OCI-LY3 (cell line): ENCODE measurements at regions not wholly inside any gene's neighbourhood (a gene's known extent, or its start where the extent isn't known, plus 50 kb on each side); places are given as distances from the start of the nearest gene placed in this dataset.

Source experiments
- H2AFZ ChIP-seq: fragments of 200-600, 300-600 bp; shearing (Covaris generic); 2 replicates; pipeline ENCODE4 v1.6.0; 2014; ENCODE audit warnings: antibody characterized with exemption, low read depth, low read length
- H3K27ac ChIP-seq: fragments of 200-600, 300-600 bp; sonication (generic); 2 replicates; pipeline ENCODE4 v1.5.1; 2014; ENCODE audit warnings: mild to moderate bottlenecking, low read length, moderate library complexity, mixed read lengths
- H3K27me3 ChIP-seq: fragments of 200-600, 300-600 bp; sonication (generic); 2 replicates; pipeline ENCODE4 v1.6.1; 2014; ENCODE audit warnings: low read depth, low read length, mixed read lengths
- H3K36me3 ChIP-seq: fragments of 200-600, 300-600 bp; sonication (generic); replicated peaks from 2 replicates; pipeline ENCODE3; 2014; ENCODE audit warnings: low read depth, low read length, mixed read lengths
- H3K4me1 ChIP-seq: fragments of 300-600, 200-600 bp; sonication (generic); 2 replicates; pipeline ENCODE4 v1.6.1; 2014; ENCODE audit warnings: low read length, mixed read lengths
- H3K4me2 ChIP-seq: fragments of 200-600, 300-600 bp; sonication (generic); 2 replicates; pipeline ENCODE4 v1.6.1; 2014; ENCODE audit warnings: low read length, mixed read lengths
- H3K4me3 ChIP-seq: fragments of 300-600, 200-600 bp; sonication (generic); 2 replicates; pipeline ENCODE4 v1.5.1; 2014; ENCODE audit warnings: antibody characterized with exemption, mild to moderate bottlenecking, low read length, moderate library complexity
- H3K79me2 ChIP-seq: fragments of 300-600, 200-600 bp; shearing (Covaris generic); 2 replicates; pipeline ENCODE4 v1.6.1; 2014; ENCODE audit warnings: mild to moderate bottlenecking, low read length, mixed read lengths
- H3K9ac ChIP-seq: fragments of 300-600, 200-600 bp; shearing (Covaris generic); 2 replicates; pipeline ENCODE4 v1.6.0; 2014; ENCODE audit warnings: mild to moderate bottlenecking, low read length, moderate library complexity
- H3K9me3 ChIP-seq: fragments of 200-600, 300-600 bp; shearing (Covaris generic); 2 replicates; pipeline ENCODE4 v1.6.1; 2014; ENCODE audit warnings: low read length, mixed read lengths; ENCODE audit not compliant: insufficient read depth
- H4K20me1 ChIP-seq: fragments of 200-600, 300-600 bp; sonication (generic); 2 replicates; pipeline ENCODE4 v1.6.1; 2016; ENCODE audit warnings: low read length, mixed read lengths; ENCODE audit not compliant: insufficient read depth
- CTCF ChIP-seq: fragments of 200-600, 300-600 bp; sonication (generic); IDR thresholded peaks from 2 replicates; pipeline ENCODE4 v1.5.1; 2014; ENCODE audit warnings: antibody characterized with exemption, low read length, low read depth
- EZH2phosphoT487 ChIP-seq: fragments of 200-600 bp; shearing (Covaris generic); IDR thresholded peaks from 2 replicates; pipeline ENCODE4 v1.6.1; 2018; ENCODE audit warnings: antibody characterized with exemption, mixed run types, low read depth

GRCh38 chr9:109934136-109934856, 154.3 kb downstream of the PALM2AKAP2 start:
- TF ChIP-seq CTCF (no peak), EZH2phosphoT487 (no peak)
- no peak overlapping the region for H3K4me2 ChIP-seq

GRCh38 chr9:109934857-109935215, 154.8 kb downstream of the PALM2AKAP2 start:
- no peaks in the 10 kb centered on the region for H4K20me1 ChIP-seq
- H3K79me2 ChIP-seq: no peaks in the 10 kb centered on the region
- H3K36me3 ChIP-seq: no peaks in the 10 kb centered on the region
- H2AFZ ChIP-seq: no peak overlapping the region
- no peaks in the 10 kb centered on the region for H3K9me3 ChIP-seq
- peak overlapping the region; percentile 71; the same call in 1 of the 2 replicates for H3K27ac ChIP-seq
- H3K4me1 ChIP-seq: peaks cover 26% of the 10 kb centered on the region
- no peak for TF ChIP-seq EZH2phosphoT487
- no peak for TF ChIP-seq CTCF
- H3K4me2 ChIP-seq: no peak overlapping the region
- no peak overlapping the region for H3K9ac ChIP-seq
- no peaks in the 10 kb centered on the region for H3K27me3 ChIP-seq
- no peak overlapping the region for H3K4me3 ChIP-seq

More at GRCh38 chr9:109934136-109934856, 154.3 kb downstream of the PALM2AKAP2 start:
- Histone ChIP-seq H3K79me2 (no peaks in the 10 kb centered on the region), H3K4me3 (no peak overlapping the region), H3K36me3 (no peaks in the 10 kb centered on the region), H3K9ac (no peak overlapping the region), H3K27ac (no peak overlapping the region), H3K4me1 (peaks cover 26% of the 10 kb centered on the region), H3K9me3 (no peaks in the 10 kb centered on the region), H4K20me1 (no peaks in the 10 kb centered on the region), H3K27me3 (no peaks in the 10 kb centered on the region), H2AFZ (no peak overlapping the region)

- peaks cover 26% of the 10 kb centered on the region for H3K4me1 ChIP-seq
- no peak for TF ChIP-seq CTCF
- no peak for TF ChIP-seq EZH2phosphoT487
- no peaks in the 10 kb centered on the region for H3K79me2 ChIP-seq
- H3K36me3 ChIP-seq: no peaks in the 10 kb centered on the region
- peak overlapping the region; percentile 73 for H3K4me2 ChIP-seq
- H3K4me3 ChIP-seq: peak overlapping the region; percentile 25
- no peaks in the 10 kb centered on the region for H3K9me3 ChIP-seq
- no peaks in the 10 kb centered on the region for H4K20me1 ChIP-seq
- H3K9ac ChIP-seq: peak overlapping the region; percentile 27; the same call in 1 of the 2 replicates
- no peaks in the 10 kb centered on the region for H3K27me3 ChIP-seq
- peak overlapping the region; percentile 74; the same call in 1 of the 2 replicates for H2AFZ ChIP-seq
- peak overlapping the region; percentile 71 for H3K27ac ChIP-seq
These were observed 155.5 kb downstream of the PALM2AKAP2 start for GRCh38 chr9:109935406-109936087.

DNA sequence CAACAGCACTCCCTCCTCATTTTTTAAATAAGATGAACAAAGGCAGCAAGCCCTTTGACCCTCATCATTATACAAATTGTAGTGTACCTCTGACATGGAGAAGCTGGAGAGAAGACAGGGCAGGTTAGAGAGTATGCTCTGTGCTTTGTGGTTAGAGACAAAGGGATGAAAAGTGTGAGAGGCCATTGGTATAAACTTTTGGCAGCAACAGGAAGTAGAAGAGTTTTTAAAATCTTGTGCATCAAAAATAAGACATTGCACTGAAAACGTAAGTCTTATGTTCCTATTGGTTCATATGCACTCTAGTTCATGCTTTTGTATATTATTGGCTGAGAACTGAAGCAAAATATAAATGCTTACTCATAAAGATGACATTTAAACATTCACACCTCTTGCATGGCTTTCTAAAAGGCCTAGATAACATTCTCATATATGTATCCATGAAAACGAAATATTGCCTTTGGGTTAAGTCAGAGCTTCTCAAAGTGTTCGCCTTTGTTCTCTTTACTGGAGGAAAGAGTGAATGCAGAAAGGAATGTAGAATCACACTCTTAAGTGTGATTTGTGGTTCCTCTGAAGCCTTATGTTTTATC, 158.0 kb downstream of the PALM2AKAP2 start:
- no peaks in the 10 kb centered on the region for H3K36me3 ChIP-seq

More for the DNA sequence above, 158.0 kb downstream of the PALM2AKAP2 start:
- Histone ChIP-seq H4K20me1 (no peaks in the 10 kb centered on the region), H3K27ac (no peak overlapping the region), H3K27me3 (no peaks in the 10 kb centered on the region), H3K79me2 (no peaks in the 10 kb centered on the region), H3K4me1 (peaks cover 26% of the 10 kb centered on the region), H3K9ac (no peak overlapping the region), H2AFZ (no peak overlapping the region), H3K4me3 (no peak overlapping the region), H3K9me3 (no peaks in the 10 kb centered on the region), H3K4me2 (no peak overlapping the region)
- TF ChIP-seq EZH2phosphoT487 (no peak), CTCF (no peak)
